ENCODE measurements at regions not wholly inside any gene's neighbourhood (a gene's known extent, or its start where the extent isn't known, plus 50 kb on each side); places are given as distances from the start of the nearest gene placed in this dataset.
"Not testable (repeated sequence)": the region's sequence is repeated elsewhere in the genome, so short reads cannot be mapped to it uniquely, and the experiment has no call there.

GRCh38 chr13:37164635-37165034, 59.2 kb upstream of the CSNK1A1L start:
- no peak for DNase-seq

GRCh38 chr13:37163641-37164265, 58.3 kb upstream of the CSNK1A1L start:
- no peak for DNase-seq

- DNase-seq, result no peak
Observed at GRCh38 chr13:37158481-37158880, 53.0 kb upstream of the CSNK1A1L start.

GRCh38 chr13:37155613-37156097, 50.2 kb upstream of the CSNK1A1L start:
- not testable (repeated sequence) for DNase-seq
